GM12878 (cell line): ENCODE measurements at regions not wholly inside any gene's neighbourhood (a gene's known extent, or its start where the extent isn't known, plus 50 kb on each side); places are given as distances from the start of the nearest gene placed in this dataset.
A peak's percentile ranks its signal among the peaks of the same experiment; 100 is the strongest.

Experiments used
- ATAC-seq: fragments of 200-7000 bp; cut with Tn5 transposase; 3 replicates; pipeline ENCODE4 v1.9.1; 2020; ENCODE audit warnings: mild to moderate bottlenecking, moderate library complexity
- BruUV-seq: library from RNA; stranded (reverse); fragments of 400-500 nt; replicated peaks from 2 replicates; lab custom pipeline; 2021; lab: Mats Ljungman, UMichigan
- CTCF ChIA-PET: fragments of 300-600 bp; sonication (Branson Sonifier 250); formaldehyde crosslinking; extraction: SDS; loops from one replicate; lab custom pipeline; 2021; ENCODE audit warnings: inconsistent platforms; lab: Yijun Ruan, JAX
- POLR2A ChIA-PET: fragments of 350-600 bp; formaldehyde crosslinking; extraction: SDS; loops from one replicate; lab custom pipeline; 2021; ENCODE audit warnings: inconsistent platforms; lab: Charles Lee
- RAD21 ChIA-PET: fragments of 300-600 bp; sonication (Branson Sonifier 250); formaldehyde crosslinking; loops from one replicate; lab custom pipeline; 2023; ENCODE audit warnings: antibody characterized with exemption; ENCODE audit not compliant: unreplicated experiment; lab: Charles Lee
- SMC1A ChIA-PET: fragments of 300-600 bp; sonication (Branson Sonifier 250); formaldehyde crosslinking; loops from one replicate; lab custom pipeline; 2023; ENCODE audit not compliant: unreplicated experiment, uncharacterized antibody; lab: Charles Lee
- DNase-seq: peaks from one replicate; pipeline ENCODE4 v3.0.0-alpha.2; 2011; ENCODE audit warnings: low read depth, low spot score
- FAIRE-seq: peaks from 3 replicates; lab custom pipeline; 2011; peaks lifted over from hg19 to GRCh38; lab: Jason Lieb, UNC
- H2AFZ ChIP-seq: 2 replicates; pipeline ENCODE4 v1.6.0; 2011; ENCODE audit warnings: low read depth, low read length, control low read depth; ENCODE audit not compliant: control insufficient read depth
- H3K27ac ChIP-seq: 2 replicates; pipeline ENCODE4 v1.5.1; 2011; ENCODE audit warnings: control low read depth; ENCODE audit not compliant: control insufficient read depth, insufficient read depth
- H3K27me3 ChIP-seq, 2 experiments: replicated peaks in 1 of 2; 2 replicates each; pipeline versions ENCODE4 v1.6.0 to v1.6.1; 2011; ENCODE audit warnings: low read length in 1 of 2; ENCODE audit not compliant: control insufficient read depth in 2 of 2, insufficient read depth in 2 of 2
- H3K36me3 ChIP-seq, 2 experiments: 2 replicates each; pipeline ENCODE4 v1.5.1; 2011; ENCODE audit warnings: low read length in 1 of 2; ENCODE audit not compliant: control insufficient read depth in 2 of 2, insufficient read depth in 2 of 2
- H3K4me1 ChIP-seq: 2 replicates; pipeline ENCODE4 v1.6.1; 2011; ENCODE audit warnings: mild to moderate bottlenecking, low read length, moderate library complexity, mixed read lengths; ENCODE audit not compliant: control insufficient read depth, insufficient read depth
- H3K4me2 ChIP-seq: 2 replicates; pipeline ENCODE4 v1.6.0; 2011; ENCODE audit warnings: control low read depth; ENCODE audit not compliant: control insufficient read depth, insufficient read depth
- H3K4me3 ChIP-seq: fragments of 200-600 bp; sonication (generic); 2 replicates; pipeline ENCODE4 v1.5.1; 2016
- H3K79me2 ChIP-seq: 2 replicates; pipeline ENCODE4 v1.6.0; 2011; ENCODE audit warnings: low read length; ENCODE audit not compliant: control insufficient read depth, insufficient read depth
- H3K9ac ChIP-seq: 2 replicates; pipeline ENCODE4 v1.8.0; 2011; ENCODE audit warnings: low read length, control low read depth, mixed read lengths; ENCODE audit not compliant: control insufficient read depth, insufficient read depth
- H3K9me3 ChIP-seq: replicated peaks from 3 replicates; pipeline ENCODE4 v1.5.1; 2011; ENCODE audit warnings: mild to moderate bottlenecking, low read length; ENCODE audit not compliant: control insufficient read depth, insufficient read depth
- H4K20me1 ChIP-seq: 2 replicates; pipeline ENCODE4 v1.6.0; 2011; ENCODE audit not compliant: control insufficient read depth, insufficient read depth
- CBX5 ChIP-seq: sonication (generic); IDR thresholded peaks from 2 replicates; pipeline ENCODE4 v1.6.1; 2016; ENCODE audit warnings: low read depth, moderate library complexity, mild to moderate bottlenecking, inconsistent platforms
- HSF1 ChIP-seq: fragments of 150-350 bp; IDR thresholded peaks from 2 replicates; pipeline ENCODE4 v1.6.1; 2014; ENCODE audit warnings: mild to moderate bottlenecking, low read depth, low read length
- WGBS: methylation state at CpG from one replicate; pipeline ENCODE4 v1.1.6; 2016; ENCODE audit warnings: low lambda C conversion rate; ENCODE audit not compliant: insufficient replicate concordance, insufficient coverage; ENCODE audit errors: missing lambda C conversion rate; 5-methylcytosine and 5-hydroxymethylcytosine counted together
- in situ Hi-C: fragments of 300-500 bp; cut with MboI; formaldehyde crosslinking; loops from 9 replicates; pipeline ENCODE4 v1.14.3; 2018; ENCODE audit warnings: mixed read lengths
- intact Hi-C: fragments of 100-400 bp; cut with micrococcal nuclease; formaldehyde crosslinking; loops from one replicate; pipeline ENCODE4 v1.14.2; 2022; ENCODE audit not compliant: unreplicated experiment

- TF ChIP-seq HSF1, result no peak
Measured at GRCh38 chr2:61732787-61733186, 121.1 kb downstream of the FAM161A start (continued).

GRCh38 chr2:61727746-61728145 is 126.1 kb downstream of the FAM161A start:
- 48% methylated on average over 1 of the region's 1 CpG for WGBS
- no peaks in the 10 kb centered on the region for H3K4me1 ChIP-seq
- H3K27ac ChIP-seq, result no peak overlapping the region
- no peak overlapping the region for H3K9ac ChIP-seq
- BruUV-seq, result no TSS peak
- H3K79me2 ChIP-seq, result no peaks in the 10 kb centered on the region
- no peaks in the 10 kb centered on the region for H3K36me3 ChIP-seq
- 0 out of 2 replicates have a peak overlapping the region, but pooled peaks have one; percentile 2 for H2AFZ ChIP-seq
- POLR2A ChIA-PET, result no interaction called here
- peak; percentile 80 for ATAC-seq
- TF ChIP-seq HSF1 (no peak), CBX5 (peak; percentile 83; the same call in 1 of the 2 replicates)
- TF ChIP-seq, all 136 proteins: peak for 1
- DNase-seq (no peak), FAIRE-seq (no peak)
- in situ Hi-C loops (no loop called here), intact Hi-C loops (no loop called here)
- H3K4me3 ChIP-seq, result no peak overlapping the region
- H4K20me1 ChIP-seq, result no peaks in the 10 kb centered on the region
- ChIA-PET SMC1A (no interaction called here), CTCF (interaction anchor here (0.7 to 1.3 kb wide), 2 partner anchors 18 to 44 kb away, joined by 3 read pairs; no protein-coding TSS in a partner anchor), RAD21 (no interaction called here)
- H3K9me3 ChIP-seq, result peaks cover 2% of the 10 kb centered on the region; the same call in 2 of the 3 replicates
- no peaks in the 10 kb centered on the region; a peak in 1 of 4 replicates for H3K27me3 ChIP-seq
- H3K4me2 ChIP-seq, result no peak overlapping the region
